Endothelial cell of umbilical vein (primary cell): ENCODE measurements at regions not wholly inside any gene's neighbourhood (a gene's known extent, or its start where the extent isn't known, plus 50 kb on each side); places are given as distances from the start of the nearest gene placed in this dataset.

ENCODE experiments used
- BruUV-seq: library from RNA; stranded (reverse); fragments of 400-500 nt; replicated peaks from 2 replicates; lab custom pipeline; 2021; lab: Mats Ljungman, UMichigan
- CTCF ChIA-PET: fragments of 300-600, 350-600 bp; sonication (Branson Sonifier 250); formaldehyde crosslinking; loops from one replicate; lab custom pipeline; 2021; ENCODE audit warnings: antibody characterized with exemption, inconsistent platforms; lab: Charles Lee
- POLR2A ChIA-PET: fragments of 300-600, 350-600 bp; sonication (Branson Sonifier 250); formaldehyde crosslinking; loops from one replicate; lab custom pipeline; 2021; ENCODE audit warnings: antibody characterized with exemption, inconsistent platforms; lab: Charles Lee
- DNase-seq: peaks from one replicate; pipeline ENCODE4 v3.0.0-alpha.2; 2011; ENCODE audit warnings: low read depth, low spot score
- FAIRE-seq: peaks from 2 replicates; lab custom pipeline; 2011; peaks lifted over from hg19 to GRCh38; lab: Jason Lieb, UNC
- H2AFZ ChIP-seq: 2 replicates; pipeline ENCODE4 v1.6.0; 2012; ENCODE audit warnings: low read depth, low read length, control low read depth, inconsistent platforms
- H3K27ac ChIP-seq: 2 replicates; pipeline ENCODE4 v1.5.1; 2011; ENCODE audit warnings: low read depth, mild to moderate bottlenecking, control low read depth, low read length, moderate library complexity; ENCODE audit not compliant: insufficient read depth
- H3K27me3 ChIP-seq, 2 experiments: 2 replicates each; pipeline versions ENCODE4 v1.6.0 to v1.6.1; 2011; ENCODE audit warnings: low read length in 2 of 2, mixed read lengths in 1 of 2; ENCODE audit not compliant: control insufficient read depth in 2 of 2, insufficient read depth in 2 of 2
- H3K36me3 ChIP-seq, 2 experiments: 2 replicates in 1 of 2; 3 replicates in 1 of 2; pipeline ENCODE4 v1.5.1; 2011; ENCODE audit warnings: low read length in 2 of 2, mild to moderate bottlenecking in 1 of 2, moderate library complexity in 1 of 2; ENCODE audit not compliant: control insufficient read depth in 2 of 2, insufficient read depth in 2 of 2; ENCODE audit errors: extremely low read depth in 1 of 2
- H3K4me1 ChIP-seq: 3 replicates; pipeline ENCODE4 v1.5.1; 2011; ENCODE audit warnings: mild to moderate bottlenecking, low read length; ENCODE audit not compliant: control insufficient read depth, insufficient read depth; ENCODE audit errors: extremely low read depth
- H3K4me2 ChIP-seq: 2 replicates; pipeline ENCODE4 v1.6.1; 2011; ENCODE audit warnings: low read length, control low read depth, mixed read lengths; ENCODE audit not compliant: insufficient read depth
- H3K4me3 ChIP-seq, 3 experiments: fragments of 200-600 bp in 1 of 3; sonication (generic), shearing (Covaris generic) in 1 of 3; replicated peaks in 1 of 3; 2 replicates each; pipeline ENCODE4 v1.5.1; 2011 to 2016; ENCODE audit warnings: control low read depth in 3 of 3, low read length in 3 of 3, mild to moderate bottlenecking in 2 of 3, inconsistent platforms in 1 of 3, low read depth in 1 of 3, moderate library complexity in 1 of 3; ENCODE audit not compliant: insufficient read depth in 1 of 3
- H3K79me2 ChIP-seq: 2 replicates; pipeline ENCODE4 v1.6.0; 2012; ENCODE audit warnings: low read length, inconsistent platforms; ENCODE audit not compliant: control insufficient read depth, insufficient read depth
- H3K9ac ChIP-seq: replicated peaks from 2 replicates; pipeline ENCODE3; 2011; ENCODE audit warnings: low read length, control low read depth; ENCODE audit not compliant: insufficient read depth; ENCODE audit errors: extremely low read depth
- H3K9me1 ChIP-seq: replicated peaks from 3 replicates; pipeline ENCODE4 v1.6.0; 2011; ENCODE audit warnings: mild to moderate bottlenecking, low read length; ENCODE audit not compliant: control insufficient read depth, insufficient read depth; ENCODE audit errors: extremely low read depth
- H3K9me3 ChIP-seq: replicated peaks from 2 replicates; pipeline ENCODE4 v1.5.1; 2012; ENCODE audit warnings: low read length, inconsistent platforms; ENCODE audit not compliant: control insufficient read depth, insufficient read depth
- H4K20me1 ChIP-seq: replicated peaks from 2 replicates; pipeline ENCODE3; 2011; ENCODE audit warnings: mild to moderate bottlenecking, low read length; ENCODE audit not compliant: control insufficient read depth, insufficient read depth; ENCODE audit errors: extremely low read depth
- EZH2 ChIP-seq: IDR thresholded peaks from 2 replicates; pipeline ENCODE4 v1.6.1; 2012; ENCODE audit warnings: borderline replicate concordance, low read depth, mild to moderate bottlenecking, moderate library complexity, low read length, inconsistent platforms; ENCODE audit not compliant: severe bottlenecking
- FOS ChIP-seq: IDR thresholded peaks from 2 replicates; pipeline ENCODE4 v1.6.1; 2011; ENCODE audit warnings: mild to moderate bottlenecking, low read length, moderate library complexity, borderline replicate concordance; ENCODE audit not compliant: insufficient read depth
- GATA2 ChIP-seq: IDR thresholded peaks from 2 replicates; pipeline ENCODE4 v1.7.0; 2011; ENCODE audit warnings: low read depth, mild to moderate bottlenecking, moderate library complexity, mixed read lengths, low read length; ENCODE audit not compliant: insufficient read length, insufficient read depth
- JUN ChIP-seq: IDR thresholded peaks from 2 replicates; pipeline ENCODE4 v1.6.1; 2011; ENCODE audit warnings: borderline replicate concordance, low read depth; ENCODE audit not compliant: insufficient read length, insufficient read depth
- MAX ChIP-seq: IDR thresholded peaks from 2 replicates; pipeline ENCODE4 v1.6.1; 2011; ENCODE audit not compliant: insufficient read depth, insufficient read length
- MYC ChIP-seq: IDR thresholded peaks from one replicate; pipeline ENCODE4 v1.6.1; 2011; ENCODE audit warnings: mild to moderate bottlenecking, low read depth, low read length
- POLR2AphosphoS5 ChIP-seq: IDR thresholded peaks from 2 replicates; pipeline ENCODE4 v1.6.1; 2012; ENCODE audit warnings: low read depth, mild to moderate bottlenecking, control low read depth, low read length, moderate library complexity; ENCODE audit not compliant: insufficient read depth
- dilution Hi-C: fragments of 300-500 bp; cut with MboI; formaldehyde crosslinking; loops from one replicate; pipeline ENCODE4 v1.15.0; 2019; ENCODE audit warnings: low sequenced_read_pairs; ENCODE audit not compliant: extremely low pct_ligation_motif_present
- intact Hi-C: fragments of 100-400 bp; cut with micrococcal nuclease; formaldehyde crosslinking; loops from one replicate; pipeline ENCODE4 v1.10.0; 2022

- BruUV-seq, result no TSS peak
- dilution Hi-C loops, result no loop called here
- Histone ChIP-seq H2AFZ (no peak overlapping the region), H3K4me2 (no peak overlapping the region), H3K9ac (no peak overlapping the region), H4K20me1 (no peaks in the 10 kb centered on the region), H3K9me1 (no peaks in the 10 kb centered on the region), H3K9me3 (peaks cover 3% of the 10 kb centered on the region), H3K4me1 (no peaks in the 10 kb centered on the region), H3K27ac (no peak overlapping the region), H3K36me3 (no peaks in the 10 kb centered on the region), H3K79me2 (no peaks in the 10 kb centered on the region), H3K27me3 (no peaks in the 10 kb centered on the region), H3K4me3 (no peak overlapping the region)
- ChIA-PET POLR2A (no interaction called here), CTCF (no interaction called here)
- no peak for TF ChIP-seq MAX
- no peak for TF ChIP-seq POLR2AphosphoS5
- TF ChIP-seq MYC, result no peak
- FAIRE-seq, result no peak
- DNase-seq, result no peak
- intact Hi-C loops, result no loop called here
Measured at GRCh38 chr10:130834170-130834569, 477.4 kb downstream of the TCERG1L start.

GRCh38 chr10:130834573-130834972 lies 476.9 kb downstream of the TCERG1L start:
- FAIRE-seq, result no peak
- no peaks in the 10 kb centered on the region for H3K27me3 ChIP-seq
- no peak overlapping the region for H2AFZ ChIP-seq
- H3K4me3 ChIP-seq, result no peak overlapping the region
- H3K4me1 ChIP-seq, result no peaks in the 10 kb centered on the region
- DNase-seq, result no peak
- H3K9me1 ChIP-seq, result no peaks in the 10 kb centered on the region
- ChIA-PET CTCF (no interaction called here), POLR2A (no interaction called here)
- no peaks in the 10 kb centered on the region for H4K20me1 ChIP-seq
- no TSS peak for BruUV-seq
- H3K36me3 ChIP-seq, result no peaks in the 10 kb centered on the region
- intact Hi-C loops (no loop called here), dilution Hi-C loops (no loop called here)
- no peaks in the 10 kb centered on the region for H3K79me2 ChIP-seq
- H3K9me3 ChIP-seq, result peaks cover 3% of the 10 kb centered on the region
- H3K4me2 ChIP-seq, result no peak overlapping the region
- TF ChIP-seq GATA2, result no peak
- no peak for TF ChIP-seq JUN
- no peak for TF ChIP-seq EZH2
- TF ChIP-seq MYC, result no peak
- no peak for TF ChIP-seq FOS
- H3K9ac ChIP-seq, result no peak overlapping the region
- H3K27ac ChIP-seq, result no peak overlapping the region
